B cell (primary cell): ENCODE measurements at regions not wholly inside any gene's neighbourhood (a gene's known extent, or its start where the extent isn't known, plus 50 kb on each side); places are given as distances from the start of the nearest gene placed in this dataset.

Source experiments
- ATAC-seq: fragments of 200-7000 bp; cut with Tn5 transposase; one replicate; pipeline ENCODE4 v1.10.0; 2021; ENCODE audit warnings: low read depth, mild to moderate bottlenecking, moderate number of reproducible peaks, moderate library complexity
- CTCF ChIA-PET: fragments of 350-600 bp; sonication (Branson Sonifier 250); formaldehyde crosslinking; loops from one replicate; lab custom pipeline; 2021; ENCODE audit warnings: antibody characterized with exemption, inconsistent platforms; lab: Charles Lee
- POLR2A ChIA-PET: fragments of 350-600 bp; sonication (Branson Sonifier 250); formaldehyde crosslinking; loops from one replicate; lab custom pipeline; 2021; ENCODE audit warnings: antibody characterized with exemption; lab: Charles Lee
- DNase-seq: peaks from one replicate; pipeline ENCODE4 v3.0.0; 2013
- H2AFZ ChIP-seq: 2 replicates; pipeline ENCODE4 v1.6.1; 2012; ENCODE audit warnings: mild to moderate bottlenecking, low read depth, low read length; ENCODE audit not compliant: insufficient read depth, poor library complexity, severe bottlenecking
- H3K27ac ChIP-seq, 2 donors: 1 replicate in 1 of 2; 2 replicates in 1 of 2; pipeline ENCODE4 v1.5.1; 2012 to 2013; ENCODE audit warnings: low read length in 2 of 2, mild to moderate bottlenecking in 2 of 2, moderate library complexity in 1 of 2
- H3K27me3 ChIP-seq, 4 experiments: fragments of 200-600 bp in 1 of 4; sonication (generic) in 1 of 4; replicated peaks in 1 of 4; 1 replicate in 2 of 4; 2 replicates in 2 of 4; pipeline versions ENCODE4 v1.6.1 to v1.7.0; 2013 to 2016; ENCODE audit warnings: low read length in 3 of 4, mild to moderate bottlenecking in 2 of 4, mixed read lengths in 1 of 4, moderate library complexity in 1 of 4; ENCODE audit not compliant: insufficient read depth in 4 of 4, control insufficient read depth in 3 of 4; ENCODE audit errors: control extremely low read depth in 1 of 4
- H3K36me3 ChIP-seq, 2 experiments: replicated peaks in 1 of 2; 1 replicate in 1 of 2; 2 replicates in 1 of 2; pipeline versions ENCODE4 v1.6.1 to v1.7.1; 2013; ENCODE audit warnings: low read length in 1 of 2; ENCODE audit not compliant: insufficient read depth in 2 of 2, control insufficient read depth in 1 of 2; ENCODE audit errors: control extremely low read depth in 1 of 2, extremely low read depth in 1 of 2
- H3K4me1 ChIP-seq, 2 donors: fragments of 200-600 bp in 1 of 2; sonication (generic) in 1 of 2; 1 replicate in 1 of 2; 2 replicates in 1 of 2; pipeline versions ENCODE4 v1.5.1 to v1.6.1; 2013 to 2017; ENCODE audit warnings: low read length in 2 of 2; ENCODE audit not compliant: control insufficient read depth in 2 of 2, insufficient read depth in 2 of 2
- H3K4me2 ChIP-seq: replicated peaks from 2 replicates; pipeline ENCODE3; 2012; ENCODE audit warnings: mild to moderate bottlenecking, low read depth, low read length; ENCODE audit not compliant: poor library complexity, severe bottlenecking
- H3K4me3 ChIP-seq, 5 experiments: fragments of 200-600 bp in 1 of 5; sonication (generic) in 1 of 5; 1 replicate in 3 of 5; 2 replicates in 2 of 5; pipeline versions ENCODE4 v1.5.1 to v1.7.0; 2011 to 2016; ENCODE audit warnings: low read length in 4 of 5, mild to moderate bottlenecking in 4 of 5, low read depth in 2 of 5, control low read depth in 1 of 5, moderate library complexity in 1 of 5; ENCODE audit not compliant: insufficient read depth in 1 of 5; ENCODE audit errors: control extremely low read depth in 1 of 5, extremely low read depth in 1 of 5
- H3K79me2 ChIP-seq: fragments of 200-600 bp; sonication (generic); one replicate; pipeline ENCODE4 v1.6.0; 2016; ENCODE audit warnings: low read length; ENCODE audit not compliant: control insufficient read depth, insufficient read depth
- H3K9ac ChIP-seq: fragments of 200-600 bp; sonication (generic); 2 replicates; pipeline ENCODE4 v1.6.1; 2017; ENCODE audit warnings: mild to moderate bottlenecking, low read length, moderate library complexity
- H3K9me3 ChIP-seq, 3 donors: one replicate each; pipeline versions ENCODE4 v1.6.1 to v1.7.1; 2013; ENCODE audit warnings: low read length in 2 of 3; ENCODE audit not compliant: control insufficient read depth in 2 of 3, insufficient read depth in 1 of 3; ENCODE audit errors: control extremely low read depth in 1 of 3
- H4K20me1 ChIP-seq: 2 replicates; pipeline ENCODE4 v1.6.0; 2012; ENCODE audit warnings: mild to moderate bottlenecking, low read length; ENCODE audit not compliant: insufficient read depth, control insufficient read depth, poor library complexity, severe bottlenecking
- H3K27ac Mint-ChIP-seq: one replicate; pipeline ENCODE4 v1.8.0; 2021; ENCODE audit warnings: mixed read lengths
- H3K27me3 Mint-ChIP-seq: one replicate; pipeline ENCODE4 v1.8.0; 2021; ENCODE audit warnings: mixed read lengths
- H3K4me1 Mint-ChIP-seq: one replicate; pipeline ENCODE4 v1.8.0; 2021; ENCODE audit warnings: mixed read lengths
- H3K4me3 Mint-ChIP-seq: one replicate; pipeline ENCODE4 v1.8.0; 2021; ENCODE audit warnings: mixed read lengths
- H3K9me3 Mint-ChIP-seq: one replicate; pipeline ENCODE4 v1.8.0; 2022; ENCODE audit warnings: mixed read lengths; ENCODE audit not compliant: insufficient read depth
- EZH2 ChIP-seq: IDR thresholded peaks from 2 replicates; pipeline ENCODE4 v1.6.1; 2012; ENCODE audit warnings: borderline replicate concordance, low read depth, mild to moderate bottlenecking, moderate library complexity, low read length; ENCODE audit not compliant: insufficient read depth, poor library complexity, severe bottlenecking
- WGBS: methylation state at CpG from one replicate; pipeline ENCODE4 v1.1.5; 2013; ENCODE audit warnings: missing lambda C conversion rate; ENCODE audit not compliant: insufficient coverage; 5-methylcytosine and 5-hydroxymethylcytosine counted together
- intact Hi-C: fragments of 100-400 bp; cut with micrococcal nuclease; formaldehyde crosslinking; loops from one replicate; pipeline ENCODE4 v1.10.0; 2022
- TF ChIP-seq, protein P1 (sequence below): fragments of 200-600 bp; IDR thresholded peaks from one replicate; pipeline ENCODE4 v1.8.0; 2022; ENCODE audit warnings: antibody characterized with exemption, mild to moderate bottlenecking

DNA sequence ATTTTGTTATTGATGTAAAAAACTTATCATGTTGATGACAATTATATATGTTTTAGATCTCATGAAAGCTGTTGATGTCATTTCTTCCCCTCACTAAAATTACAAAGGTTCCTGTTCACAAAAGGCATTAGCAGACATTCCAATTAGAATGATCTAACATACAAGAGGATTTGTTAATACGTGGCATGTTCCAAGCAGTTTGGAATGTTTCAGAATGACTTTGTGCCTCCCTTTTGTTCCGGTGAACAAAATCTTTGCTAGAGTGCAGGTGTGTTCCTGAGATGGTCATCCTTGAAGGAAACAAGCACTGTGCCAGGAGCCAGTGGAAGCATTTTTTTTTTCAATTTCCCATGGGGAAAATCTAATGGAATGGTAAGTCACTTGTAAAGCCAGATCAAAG, 108.0 kb upstream of the KCTD3 start:
- POLR2A ChIA-PET, result no interaction called here
- CTCF ChIA-PET, result no interaction called here

DNA sequence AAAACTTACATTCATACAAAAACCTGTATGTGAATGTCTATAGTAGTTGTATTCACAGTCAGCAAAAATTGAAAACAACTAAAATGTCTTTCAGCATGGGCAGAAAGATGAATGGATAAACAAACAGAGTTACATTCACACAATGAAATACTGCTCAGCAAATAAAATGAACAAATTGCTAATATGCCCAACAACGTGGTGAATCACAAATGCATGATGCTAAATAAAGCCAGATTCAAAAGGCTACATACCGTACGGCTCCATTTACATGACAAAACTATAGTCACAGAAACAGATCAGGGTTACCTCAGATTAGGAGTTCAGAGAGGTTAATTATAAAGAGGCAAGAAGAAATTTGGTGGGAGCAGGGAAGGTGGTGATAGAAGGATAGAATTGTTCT, 100.7 kb upstream of the KCTD3 start:
- no peaks in the 10 kb centered on the region for H3K9me3 ChIP-seq

More for the DNA sequence above, 108.0 kb upstream of the KCTD3 start:
- H3K79me2 ChIP-seq, result no peaks in the 10 kb centered on the region
- H3K27me3 Mint-ChIP-seq, result no peaks in the 10 kb centered on the region
- no peak overlapping the region for H3K9ac ChIP-seq
- no peaks in the 10 kb centered on the region for H3K4me1 ChIP-seq
- H3K9me3 ChIP-seq, result peaks cover 0 to 1% (median 0%) of the 10 kb centered on the region in 3 donors
- H3K4me2 ChIP-seq, result no peak overlapping the region
- H3K4me3 Mint-ChIP-seq, result no peak overlapping the region
- no peak overlapping the region for H2AFZ ChIP-seq
- H3K27ac ChIP-seq, result no peak overlapping the region
- intact Hi-C loops, result no loop called here
- no peak for ATAC-seq
- no peaks in the 10 kb centered on the region for H3K9me3 Mint-ChIP-seq
- 92% methylated on average over 2 of the region's 2 CpGs for WGBS
- no peak for TF ChIP-seq EZH2
- TF ChIP-seq, protein P1, sequence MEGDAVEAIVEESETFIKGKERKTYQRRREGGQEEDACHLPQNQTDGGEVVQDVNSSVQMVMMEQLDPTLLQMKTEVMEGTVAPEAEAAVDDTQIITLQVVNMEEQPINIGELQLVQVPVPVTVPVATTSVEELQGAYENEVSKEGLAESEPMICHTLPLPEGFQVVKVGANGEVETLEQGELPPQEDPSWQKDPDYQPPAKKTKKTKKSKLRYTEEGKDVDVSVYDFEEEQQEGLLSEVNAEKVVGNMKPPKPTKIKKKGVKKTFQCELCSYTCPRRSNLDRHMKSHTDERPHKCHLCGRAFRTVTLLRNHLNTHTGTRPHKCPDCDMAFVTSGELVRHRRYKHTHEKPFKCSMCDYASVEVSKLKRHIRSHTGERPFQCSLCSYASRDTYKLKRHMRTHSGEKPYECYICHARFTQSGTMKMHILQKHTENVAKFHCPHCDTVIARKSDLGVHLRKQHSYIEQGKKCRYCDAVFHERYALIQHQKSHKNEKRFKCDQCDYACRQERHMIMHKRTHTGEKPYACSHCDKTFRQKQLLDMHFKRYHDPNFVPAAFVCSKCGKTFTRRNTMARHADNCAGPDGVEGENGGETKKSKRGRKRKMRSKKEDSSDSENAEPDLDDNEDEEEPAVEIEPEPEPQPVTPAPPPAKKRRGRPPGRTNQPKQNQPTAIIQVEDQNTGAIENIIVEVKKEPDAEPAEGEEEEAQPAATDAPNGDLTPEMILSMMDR, result no peak
- DNase-seq, result no peak
- no peak overlapping the region for H3K4me3 ChIP-seq
- no peaks in the 10 kb centered on the region for H3K4me1 Mint-ChIP-seq
- H3K36me3 ChIP-seq, result no peaks in the 10 kb centered on the region
- H4K20me1 ChIP-seq, result no peaks in the 10 kb centered on the region
- H3K27ac Mint-ChIP-seq, result no peak overlapping the region
- H3K27me3 ChIP-seq, result no peaks in the 10 kb centered on the region

More for the DNA sequence above, 100.7 kb upstream of the KCTD3 start:
- no peak overlapping the region for H3K9ac ChIP-seq
- H3K4me3 ChIP-seq, result no peak overlapping the region
- POLR2A ChIA-PET, result no interaction called here
- H3K4me1 Mint-ChIP-seq, result no peaks in the 10 kb centered on the region
- H4K20me1 ChIP-seq, result no peaks in the 10 kb centered on the region
- H3K9me3 Mint-ChIP-seq, result no peaks in the 10 kb centered on the region
- no peak overlapping the region for H2AFZ ChIP-seq
- ATAC-seq (no peak), DNase-seq (no peak)
- intact Hi-C loops, result no loop called here
- no peak overlapping the region for H3K4me3 Mint-ChIP-seq
- no peak overlapping the region for H3K27ac Mint-ChIP-seq
- H3K79me2 ChIP-seq, result no peaks in the 10 kb centered on the region
- H3K36me3 ChIP-seq, result no peaks in the 10 kb centered on the region
- H3K4me1 ChIP-seq, result no peaks in the 10 kb centered on the region
- CTCF ChIA-PET, result no interaction called here
- H3K27ac ChIP-seq, result no peak overlapping the region
- no peaks in the 10 kb centered on the region for H3K27me3 Mint-ChIP-seq
- WGBS, result no CpG with 5 or more reads among the region's 3 CpGs
- H3K4me2 ChIP-seq, result no peak overlapping the region
- no peaks in the 10 kb centered on the region for H3K27me3 ChIP-seq
- TF ChIP-seq EZH2, result no peak
- TF ChIP-seq, protein P1, result no peak
